HEK293 (cell line): ENCODE measurements at regions not wholly inside any gene's neighbourhood (a gene's known extent, or its start where the extent isn't known, plus 50 kb on each side); places are given as distances from the start of the nearest gene placed in this dataset.

ENCODE experiments used
- GLI2 ChIP-seq: fragments of 450-650 bp; formaldehyde crosslinking; IDR thresholded peaks from 2 replicates; pipeline ENCODE4; 2017; ENCODE audit warnings: missing biosample characterization, missing genetic modification characterization, low read depth, borderline replicate concordance
- ZNF555 ChIP-seq: fragments of 450-650 bp; formaldehyde crosslinking; conservative IDR thresholded peaks from 2 replicates; pipeline ENCODE4 v1.5.1; 2017; ENCODE audit warnings: missing biosample characterization, mild to moderate bottlenecking, missing genetic modification characterization, inconsistent platforms
- TF ChIP-seq, protein P1 (sequence below): fragments of 450-650 bp; formaldehyde crosslinking; IDR thresholded peaks from 2 replicates; pipeline ENCODE4 v1.5.1; 2016; ENCODE audit warnings: missing biosample characterization, missing genetic modification characterization

DNA sequence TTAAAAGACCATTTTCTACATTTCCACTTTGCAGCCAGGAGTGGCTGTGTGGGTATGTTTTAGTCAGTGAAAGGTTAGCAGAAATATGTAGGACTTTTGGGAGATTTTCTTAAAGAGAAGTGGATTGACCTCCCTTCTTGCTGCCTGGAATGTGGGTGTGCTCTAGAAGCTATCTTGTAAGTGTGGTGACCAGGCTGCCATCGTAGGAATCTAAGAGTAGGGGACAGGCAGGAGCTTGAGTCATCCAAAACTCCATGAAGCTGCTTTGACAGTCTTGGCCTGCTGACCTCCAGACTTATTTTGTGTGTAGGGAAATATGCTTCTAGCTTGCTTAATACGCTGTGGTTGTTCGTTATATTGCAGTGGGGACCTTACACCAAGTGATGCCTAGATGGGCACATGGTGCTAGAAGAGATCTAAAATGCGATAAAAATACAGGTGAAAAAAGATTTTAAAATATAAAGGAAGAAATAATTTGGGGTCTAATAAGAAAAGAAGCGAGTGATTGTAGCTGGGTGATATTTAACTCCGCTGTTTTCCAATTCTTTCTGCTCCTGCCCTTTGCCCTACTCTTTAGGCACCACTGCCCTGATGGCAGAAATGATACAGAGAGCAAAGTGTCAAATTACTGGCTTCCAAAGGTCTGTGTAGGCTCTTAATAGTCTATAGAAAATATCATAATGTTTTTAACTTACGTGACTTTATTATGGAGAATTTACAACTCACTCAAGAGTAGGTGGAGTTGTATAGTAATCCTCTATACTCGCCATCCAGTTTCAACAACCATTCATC lies 298.2 kb upstream of the ZNF608 start:
- TF ChIP-seq ZNF555 (tag by site-specific recombination): no peak
- TF ChIP-seq, protein P1, sequence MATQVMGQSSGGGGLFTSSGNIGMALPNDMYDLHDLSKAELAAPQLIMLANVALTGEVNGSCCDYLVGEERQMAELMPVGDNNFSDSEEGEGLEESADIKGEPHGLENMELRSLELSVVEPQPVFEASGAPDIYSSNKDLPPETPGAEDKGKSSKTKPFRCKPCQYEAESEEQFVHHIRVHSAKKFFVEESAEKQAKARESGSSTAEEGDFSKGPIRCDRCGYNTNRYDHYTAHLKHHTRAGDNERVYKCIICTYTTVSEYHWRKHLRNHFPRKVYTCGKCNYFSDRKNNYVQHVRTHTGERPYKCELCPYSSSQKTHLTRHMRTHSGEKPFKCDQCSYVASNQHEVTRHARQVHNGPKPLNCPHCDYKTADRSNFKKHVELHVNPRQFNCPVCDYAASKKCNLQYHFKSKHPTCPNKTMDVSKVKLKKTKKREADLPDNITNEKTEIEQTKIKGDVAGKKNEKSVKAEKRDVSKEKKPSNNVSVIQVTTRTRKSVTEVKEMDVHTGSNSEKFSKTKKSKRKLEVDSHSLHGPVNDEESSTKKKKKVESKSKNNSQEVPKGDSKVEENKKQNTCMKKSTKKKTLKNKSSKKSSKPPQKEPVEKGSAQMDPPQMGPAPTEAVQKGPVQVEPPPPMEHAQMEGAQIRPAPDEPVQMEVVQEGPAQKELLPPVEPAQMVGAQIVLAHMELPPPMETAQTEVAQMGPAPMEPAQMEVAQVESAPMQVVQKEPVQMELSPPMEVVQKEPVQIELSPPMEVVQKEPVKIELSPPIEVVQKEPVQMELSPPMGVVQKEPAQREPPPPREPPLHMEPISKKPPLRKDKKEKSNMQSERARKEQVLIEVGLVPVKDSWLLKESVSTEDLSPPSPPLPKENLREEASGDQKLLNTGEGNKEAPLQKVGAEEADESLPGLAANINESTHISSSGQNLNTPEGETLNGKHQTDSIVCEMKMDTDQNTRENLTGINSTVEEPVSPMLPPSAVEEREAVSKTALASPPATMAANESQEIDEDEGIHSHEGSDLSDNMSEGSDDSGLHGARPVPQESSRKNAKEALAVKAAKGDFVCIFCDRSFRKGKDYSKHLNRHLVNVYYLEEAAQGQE (tag by site-specific recombination): no peak
- TF ChIP-seq GLI2 (tag by site-specific recombination): no peak
